Endothelial cell of umbilical vein (primary cell): ENCODE measurements at regions not wholly inside any gene's neighbourhood (a gene's known extent, or its start where the extent isn't known, plus 50 kb on each side); places are given as distances from the start of the nearest gene placed in this dataset.

Experiments
- BruUV-seq: library from RNA; stranded (reverse); fragments of 400-500 nt; replicated peaks from 2 replicates; lab custom pipeline; 2021; lab: Mats Ljungman, UMichigan
- CTCF ChIA-PET: fragments of 300-600, 350-600 bp; sonication (Branson Sonifier 250); formaldehyde crosslinking; loops from one replicate; lab custom pipeline; 2021; ENCODE audit warnings: antibody characterized with exemption, inconsistent platforms; lab: Charles Lee
- POLR2A ChIA-PET: fragments of 300-600, 350-600 bp; sonication (Branson Sonifier 250); formaldehyde crosslinking; loops from one replicate; lab custom pipeline; 2021; ENCODE audit warnings: antibody characterized with exemption, inconsistent platforms; lab: Charles Lee
- DNase-seq: peaks from one replicate; pipeline ENCODE4 v3.0.0-alpha.2; 2011; ENCODE audit warnings: low read depth, low spot score
- FAIRE-seq: peaks from 2 replicates; lab custom pipeline; 2011; peaks lifted over from hg19 to GRCh38; lab: Jason Lieb, UNC
- H2AFZ ChIP-seq: 2 replicates; pipeline ENCODE4 v1.6.0; 2012; ENCODE audit warnings: low read depth, low read length, control low read depth, inconsistent platforms
- H3K27ac ChIP-seq: 2 replicates; pipeline ENCODE4 v1.5.1; 2011; ENCODE audit warnings: low read depth, mild to moderate bottlenecking, control low read depth, low read length, moderate library complexity; ENCODE audit not compliant: insufficient read depth
- H3K27me3 ChIP-seq, 2 experiments: 2 replicates each; pipeline versions ENCODE4 v1.6.0 to v1.6.1; 2011; ENCODE audit warnings: low read length in 2 of 2, mixed read lengths in 1 of 2; ENCODE audit not compliant: control insufficient read depth in 2 of 2, insufficient read depth in 2 of 2
- H3K36me3 ChIP-seq, 2 experiments: 2 replicates in 1 of 2; 3 replicates in 1 of 2; pipeline ENCODE4 v1.5.1; 2011; ENCODE audit warnings: low read length in 2 of 2, mild to moderate bottlenecking in 1 of 2, moderate library complexity in 1 of 2; ENCODE audit not compliant: control insufficient read depth in 2 of 2, insufficient read depth in 2 of 2; ENCODE audit errors: extremely low read depth in 1 of 2
- H3K4me1 ChIP-seq: 3 replicates; pipeline ENCODE4 v1.5.1; 2011; ENCODE audit warnings: mild to moderate bottlenecking, low read length; ENCODE audit not compliant: control insufficient read depth, insufficient read depth; ENCODE audit errors: extremely low read depth
- H3K4me2 ChIP-seq: 2 replicates; pipeline ENCODE4 v1.6.1; 2011; ENCODE audit warnings: low read length, control low read depth, mixed read lengths; ENCODE audit not compliant: insufficient read depth
- H3K4me3 ChIP-seq, 3 experiments: fragments of 200-600 bp in 1 of 3; sonication (generic), shearing (Covaris generic) in 1 of 3; replicated peaks in 1 of 3; 2 replicates each; pipeline ENCODE4 v1.5.1; 2011 to 2016; ENCODE audit warnings: control low read depth in 3 of 3, low read length in 3 of 3, mild to moderate bottlenecking in 2 of 3, inconsistent platforms in 1 of 3, low read depth in 1 of 3, moderate library complexity in 1 of 3; ENCODE audit not compliant: insufficient read depth in 1 of 3
- H3K79me2 ChIP-seq: 2 replicates; pipeline ENCODE4 v1.6.0; 2012; ENCODE audit warnings: low read length, inconsistent platforms; ENCODE audit not compliant: control insufficient read depth, insufficient read depth
- H3K9ac ChIP-seq: replicated peaks from 2 replicates; pipeline ENCODE3; 2011; ENCODE audit warnings: low read length, control low read depth; ENCODE audit not compliant: insufficient read depth; ENCODE audit errors: extremely low read depth
- H3K9me1 ChIP-seq: replicated peaks from 3 replicates; pipeline ENCODE4 v1.6.0; 2011; ENCODE audit warnings: mild to moderate bottlenecking, low read length; ENCODE audit not compliant: control insufficient read depth, insufficient read depth; ENCODE audit errors: extremely low read depth
- H3K9me3 ChIP-seq: replicated peaks from 2 replicates; pipeline ENCODE4 v1.5.1; 2012; ENCODE audit warnings: low read length, inconsistent platforms; ENCODE audit not compliant: control insufficient read depth, insufficient read depth
- H4K20me1 ChIP-seq: replicated peaks from 2 replicates; pipeline ENCODE3; 2011; ENCODE audit warnings: mild to moderate bottlenecking, low read length; ENCODE audit not compliant: control insufficient read depth, insufficient read depth; ENCODE audit errors: extremely low read depth
- CTCF ChIP-seq, 2 donors: IDR thresholded peaks; 1 replicate in 1 of 2; 2 replicates in 1 of 2; pipeline ENCODE4 v1.5.1; 2011; ENCODE audit warnings: low read length in 2 of 2, mild to moderate bottlenecking in 2 of 2, moderate library complexity in 2 of 2, control low read depth in 1 of 2, inconsistent platforms in 1 of 2, low read depth in 1 of 2; ENCODE audit not compliant: insufficient read depth in 1 of 2; ENCODE audit errors: extremely low read depth in 1 of 2
- EZH2 ChIP-seq: IDR thresholded peaks from 2 replicates; pipeline ENCODE4 v1.6.1; 2012; ENCODE audit warnings: borderline replicate concordance, low read depth, mild to moderate bottlenecking, moderate library complexity, low read length, inconsistent platforms; ENCODE audit not compliant: severe bottlenecking
- FOS ChIP-seq: IDR thresholded peaks from 2 replicates; pipeline ENCODE4 v1.6.1; 2011; ENCODE audit warnings: mild to moderate bottlenecking, low read length, moderate library complexity, borderline replicate concordance; ENCODE audit not compliant: insufficient read depth
- GATA2 ChIP-seq: IDR thresholded peaks from 2 replicates; pipeline ENCODE4 v1.7.0; 2011; ENCODE audit warnings: low read depth, mild to moderate bottlenecking, moderate library complexity, mixed read lengths, low read length; ENCODE audit not compliant: insufficient read length, insufficient read depth
- JUN ChIP-seq: IDR thresholded peaks from 2 replicates; pipeline ENCODE4 v1.6.1; 2011; ENCODE audit warnings: borderline replicate concordance, low read depth; ENCODE audit not compliant: insufficient read length, insufficient read depth
- MAX ChIP-seq: IDR thresholded peaks from 2 replicates; pipeline ENCODE4 v1.6.1; 2011; ENCODE audit not compliant: insufficient read depth, insufficient read length
- POLR2A ChIP-seq: IDR thresholded peaks from 2 replicates; pipeline ENCODE4 v1.6.1; 2012; ENCODE audit warnings: low read depth, mild to moderate bottlenecking, control low read depth, low read length
- POLR2AphosphoS5 ChIP-seq: IDR thresholded peaks from 2 replicates; pipeline ENCODE4 v1.6.1; 2012; ENCODE audit warnings: low read depth, mild to moderate bottlenecking, control low read depth, low read length, moderate library complexity; ENCODE audit not compliant: insufficient read depth
- dilution Hi-C: fragments of 300-500 bp; cut with MboI; formaldehyde crosslinking; loops from one replicate; pipeline ENCODE4 v1.15.0; 2019; ENCODE audit warnings: low sequenced_read_pairs; ENCODE audit not compliant: extremely low pct_ligation_motif_present
- intact Hi-C: fragments of 100-400 bp; cut with micrococcal nuclease; formaldehyde crosslinking; loops from one replicate; pipeline ENCODE4 v1.10.0; 2022

GRCh38 chrX:10070714-10071436 lies 85.9 kb upstream of the CLCN4 start:
- Histone ChIP-seq H3K9me1 (no peaks in the 10 kb centered on the region), H3K79me2 (peaks cover 23% of the 10 kb centered on the region), H3K4me3 (no peak overlapping the region), H3K27me3 (no peaks in the 10 kb centered on the region), H3K9me3 (no peaks in the 10 kb centered on the region), H3K36me3 (peaks cover 6 to 13% of the 10 kb centered on the region in 2 experiments), H2AFZ (no peak overlapping the region), H3K4me2 (no peak overlapping the region), H4K20me1 (no peaks in the 10 kb centered on the region), H3K4me1 (no peaks in the 10 kb centered on the region), H3K27ac (no peak overlapping the region), H3K9ac (no peak overlapping the region)
- ChIA-PET CTCF (no interaction called here), POLR2A (no interaction called here)
- no TSS peak for BruUV-seq
- dilution Hi-C loops = no loop called here
- TF ChIP-seq FOS (no peak), MAX (no peak), EZH2 (no peak), POLR2AphosphoS5 (no peak), CTCF (IDR thresholded peaks at IDR 0.05; ENCODE audit: extremely low read depth in 1 of 2, insufficient read depth in 1 of 2, low read depth in 1 of 2, low read length in 2 of 2) (no peak), JUN (no peak), POLR2A (no peak), GATA2 (no peak)
- no peak for DNase-seq
- no peak for FAIRE-seq
- intact Hi-C loops = no loop called here
